Activated CD4-positive, alpha-beta T cell treated with anti-CD3 and anti-CD28 coated beads, Interleukin-2, amount 50 U/mL, for 16 hours (primary cell): ENCODE measurements at regions not wholly inside any gene's neighbourhood (a gene's known extent, or its start where the extent isn't known, plus 50 kb on each side); places are given as distances from the start of the nearest gene placed in this dataset.
"Not testable (repeated sequence)": the region's sequence is repeated elsewhere in the genome, so short reads cannot be mapped to it uniquely, and the experiment has no call there.

Experiments used
- DNase-seq: peaks from one replicate; pipeline ENCODE4 v3.0.0-alpha.2; 2020

GRCh38 chr5:88090506-88090905, 178.1 kb downstream of the TMEM161B start:
- DNase-seq = no peak

- no peak for DNase-seq
Observed at GRCh38 chr5:88089719-88090390, 178.8 kb downstream of the TMEM161B start.

- no peak for DNase-seq
Observed at GRCh38 chr5:88085462-88085861, 183.2 kb downstream of the TMEM161B start.

- DNase-seq = no peak
Observed at GRCh38 chr5:88081877-88082276, 186.8 kb downstream of the TMEM161B start.

- no peak for DNase-seq
Observed at GRCh38 chr5:88063813-88064212, 204.8 kb downstream of the TMEM161B start.

GRCh38 chr5:88060194-88060593, 208.5 kb downstream of the TMEM161B start:
- no peak for DNase-seq

GRCh38 chr5:88058625-88059024, 210.0 kb downstream of the TMEM161B start:
- DNase-seq = no peak

GRCh38 chr5:88052468-88052867, 216.2 kb downstream of the TMEM161B start:
- DNase-seq = not testable (repeated sequence)

GRCh38 chr5:88051148-88051547, 217.5 kb downstream of the TMEM161B start:
- DNase-seq = no peak

GRCh38 chr5:88049737-88050136, 218.9 kb downstream of the TMEM161B start:
- no peak for DNase-seq

GRCh38 chr5:88049156-88049555, 219.5 kb downstream of the TMEM161B start:
- DNase-seq = no peak

- DNase-seq = no peak
Observed at GRCh38 chr5:88045931-88046461, 222.6 kb downstream of the TMEM161B start.

GRCh38 chr5:88045165-88045564, 223.5 kb downstream of the TMEM161B start:
- DNase-seq = no peak

GRCh38 chr5:88034520-88034919, 234.1 kb downstream of the TMEM161B start:
- DNase-seq = no peak

- no peak for DNase-seq
Observed at GRCh38 chr5:88033191-88033590, 235.5 kb downstream of the TMEM161B start.

- no peak for DNase-seq
Observed at GRCh38 chr5:88029011-88029410, 239.6 kb downstream of the TMEM161B start.

- no peak for DNase-seq
Observed at GRCh38 chr5:88021141-88021540, 247.5 kb downstream of the TMEM161B start.

GRCh38 chr5:88014984-88015383, 253.7 kb downstream of the TMEM161B start:
- DNase-seq = not testable (repeated sequence)

GRCh38 chr5:88000877-88001276, 267.8 kb downstream of the TMEM161B start:
- DNase-seq = no peak

- no peak for DNase-seq
Observed at GRCh38 chr5:87997662-87998061, 271.0 kb downstream of the TMEM161B start.

GRCh38 chr5:87966213-87966612, 302.4 kb downstream of the TMEM161B start:
- no peak for DNase-seq

GRCh38 chr5:87954121-87954520, 314.5 kb downstream of the TMEM161B start:
- no peak for DNase-seq

- DNase-seq = no peak
Observed at GRCh38 chr5:87951661-87952060, 317.0 kb downstream of the TMEM161B start.

GRCh38 chr5:87949676-87950631, 318.7 kb downstream of the TMEM161B start:
- no peak for DNase-seq
